ENCODE measurements at regions not wholly inside any gene's neighbourhood (a gene's known extent, or its start where the extent isn't known, plus 50 kb on each side); places are given as distances from the start of the nearest gene placed in this dataset.

GRCh38 chr9:14452539-14452938 lies 138.6 kb upstream of the NFIB start:
- TF ChIP-seq CTCF (conservative IDR thresholded peaks at IDR 0.05; ENCODE audit: low read depth, low read length) (no peak), EZH2 (IDR thresholded peaks at IDR 0.05; ENCODE audit: low read length, unreplicated experiment) (no peak)

All from PC-3 (cell line).